A549 (cell line): ENCODE measurements at regions not wholly inside any gene's neighbourhood (a gene's known extent, or its start where the extent isn't known, plus 50 kb on each side); places are given as distances from the start of the nearest gene placed in this dataset.

Experiments used
- ATAC-seq, 2 experiments: fragments of 200-7000 bp in 1 of 2; fragments of >200 bp in 1 of 2; cut with Nextera tagmentation in 1 of 2; cut with Tn5 transposase in 1 of 2; 3 replicates each; pipeline versions ENCODE4 v1.8.0 to v1.9.1; 2018 to 2020; ENCODE audit warnings: mild to moderate bottlenecking in 1 of 2, moderate library complexity in 1 of 2
- CTCF ChIA-PET: fragments of 300-600 bp; sonication (Branson Sonifier 250); formaldehyde crosslinking; extraction: SDS; loops from one replicate; lab custom pipeline; 2021; ENCODE audit warnings: antibody characterized with exemption, inconsistent platforms; lab: Yijun Ruan, JAX
- POLR2A ChIA-PET: fragments of 350-600 bp; formaldehyde crosslinking; extraction: SDS; loops from one replicate; lab custom pipeline; 2021; ENCODE audit warnings: antibody characterized with exemption, inconsistent platforms; lab: Yijun Ruan, JAX
- DNase-seq, 2 experiments: peaks; one replicate each; pipeline versions ENCODE4 v3.0.0 to v3.0.0-alpha.2; 2011 to 2016; ENCODE audit warnings: low read depth in 1 of 2, low spot score in 1 of 2
- FAIRE-seq: peaks from 2 replicates; lab custom pipeline; 2011; peaks lifted over from hg19 to GRCh38; lab: Jason Lieb, UNC
- H3K27ac ChIP-seq, 2 experiments: fragments of >200 bp; sonication (Bioruptor Twin); formaldehyde crosslinking; 3 replicates each; pipeline ENCODE4 v1.5.1; 2016 to 2017
- H3K4me1 ChIP-seq: fragments of >200 bp; sonication (Bioruptor Twin); formaldehyde crosslinking; 3 replicates; pipeline ENCODE4 v1.6.1; 2016
- H3K4me2 ChIP-seq: fragments of >200 bp; sonication (Bioruptor Twin); formaldehyde crosslinking; 3 replicates; pipeline ENCODE4 v1.6.1; 2016
- H3K4me3 ChIP-seq: fragments of >200 bp; sonication (Bioruptor Twin); formaldehyde crosslinking; 3 replicates; pipeline ENCODE4 v1.5.1; 2016
- H3K9me3 ChIP-seq: fragments of >200 bp; sonication (Bioruptor Twin); formaldehyde crosslinking; 3 replicates; pipeline ENCODE4 v1.6.1; 2016
- BCL3 ChIP-seq: fragments of >200 bp; sonication (Bioruptor Twin); formaldehyde crosslinking; IDR thresholded peaks from 3 replicates; pipeline ENCODE4 v1.6.1; 2016
- BHLHE40 ChIP-seq: IDR thresholded peaks from 2 replicates; pipeline ENCODE4 v1.6.1; 2012; ENCODE audit warnings: low read depth, low read length, inconsistent platforms
- CBX2 ChIP-seq: fragments of 200-600 bp; sonication (generic); IDR thresholded peaks from 2 replicates; pipeline ENCODE4 v1.6.1; 2016; ENCODE audit warnings: low read depth, mild to moderate bottlenecking, borderline replicate concordance
- CHD2 ChIP-seq: fragments of 150-350 bp; IDR thresholded peaks from 2 replicates; pipeline ENCODE4 v1.6.1; 2014; ENCODE audit warnings: low read length; ENCODE audit not compliant: partially characterized antibody
- EHF ChIP-seq: fragments of 250-450 bp; sonication (Bioruptor Pico); IDR thresholded peaks from 2 replicates; pipeline ENCODE4 v1.5.0; 2020; ENCODE audit warnings: mild to moderate bottlenecking
- EP300 ChIP-seq, 2 experiments: fragments of >200 bp; sonication (Bioruptor Twin); formaldehyde crosslinking; IDR thresholded peaks; 2 replicates in 1 of 2; 3 replicates in 1 of 2; pipeline ENCODE4 v1.6.1; 2016 to 2017
- HDAC2 ChIP-seq: fragments of 200-600 bp; sonication (generic); IDR thresholded peaks from 2 replicates; pipeline ENCODE4 v1.6.1; 2016
- HEYL ChIP-seq: fragments of 250-450 bp; sonication (Bioruptor Pico); IDR thresholded peaks from 2 replicates; pipeline ENCODE4 v1.8.0; 2021; ENCODE audit warnings: mild to moderate bottlenecking, moderate library complexity
- JUNB ChIP-seq: fragments of >200 bp; sonication (Bioruptor Twin); formaldehyde crosslinking; IDR thresholded peaks from 2 replicates; pipeline ENCODE4 v1.6.1; 2016
- KDM5A ChIP-seq: fragments of 200-600 bp; sonication (generic); IDR thresholded peaks from 2 replicates; pipeline ENCODE4 v1.6.1; 2016; ENCODE audit warnings: antibody characterized with exemption, mild to moderate bottlenecking
- MAFK ChIP-seq: fragments of 450-650 bp; IDR thresholded peaks from 2 replicates; pipeline ENCODE4 v1.6.1; 2014; ENCODE audit not compliant: partially characterized antibody
- MAX ChIP-seq: IDR thresholded peaks from 2 replicates; pipeline ENCODE4 v1.6.1; 2012
- MYC ChIP-seq: IDR thresholded peaks from 2 replicates; pipeline ENCODE4 v1.6.1; 2012; ENCODE audit warnings: mild to moderate bottlenecking, inconsistent platforms, low read length, improper control_type of control experiment, borderline replicate concordance
- NFE2L2 ChIP-seq: fragments of 150-350 bp; conservative IDR thresholded peaks from 2 replicates; pipeline ENCODE4 v1.6.1; 2014; ENCODE audit warnings: low read length
- NR3C1 ChIP-seq: fragments of >200 bp; sonication (Bioruptor Twin); formaldehyde crosslinking; IDR thresholded peaks from 3 replicates; pipeline ENCODE4 v1.6.1; 2017
- POLR2A ChIP-seq: IDR thresholded peaks from 2 replicates; pipeline ENCODE4 v1.6.1; 2012; ENCODE audit warnings: mild to moderate bottlenecking, low read length
- RAD21 ChIP-seq, 2 experiments: fragments of >200 bp in 1 of 2; sonication (Bioruptor Twin) in 1 of 2; formaldehyde crosslinking in 1 of 2; IDR thresholded peaks in 1 of 2; conservative IDR thresholded peaks in 1 of 2; 2 replicates in 1 of 2; 3 replicates in 1 of 2; pipeline ENCODE4 v1.6.1; 2012 to 2018; ENCODE audit warnings: inconsistent platforms in 1 of 2
- REST ChIP-seq: fragments of 200-600 bp; sonication (generic); IDR thresholded peaks from 2 replicates; pipeline ENCODE4 v1.6.1; 2016; ENCODE audit warnings: antibody characterized with exemption, mild to moderate bottlenecking, moderate library complexity
- SMC3 ChIP-seq: fragments of >200 bp; sonication (Bioruptor Twin); formaldehyde crosslinking; IDR thresholded peaks from 3 replicates; pipeline ENCODE4 v1.6.1; 2018; ENCODE audit warnings: inconsistent platforms
- ZC3H11A ChIP-seq: fragments of 450-650 bp; IDR thresholded peaks from 2 replicates; pipeline ENCODE4 v1.6.1; 2014; ENCODE audit warnings: antibody characterized with exemption, mild to moderate bottlenecking
- ZNF302 ChIP-seq: fragments of 250-450 bp; sonication (Bioruptor Pico); IDR thresholded peaks from 2 replicates; pipeline ENCODE4 v1.9.0; 2021; ENCODE audit warnings: inconsistent platforms, mild to moderate bottlenecking, moderate library complexity
- ZSCAN20 ChIP-seq: fragments of 250-450 bp; sonication (Bioruptor Pico); IDR thresholded peaks from 2 replicates; pipeline ENCODE4 v1.8.0; 2022; ENCODE audit warnings: mild to moderate bottlenecking, moderate library complexity
- WGBS: methylation state at CpG from one replicate; pipeline ENCODE4 v1.1.6; 2017; ENCODE audit errors: missing lambda C conversion rate; 5-methylcytosine and 5-hydroxymethylcytosine counted together

GRCh38 chr9:108113596-108113995 lies 624.0 kb upstream of the KLF4 start:
- Histone ChIP-seq H3K9me3 (no peaks in the 10 kb centered on the region), H3K4me2 (no peak overlapping the region), H3K4me3 (no peak overlapping the region), H3K4me1 (peaks cover 14% of the 10 kb centered on the region), H3K27ac (no peak overlapping the region)
- ChIA-PET CTCF (interaction anchor here (1.0 to 1.2 kb wide), 2 partner anchors 20 to 26 kb away, joined by 3 to 4 read pairs; no protein-coding TSS in a partner anchor), POLR2A (no interaction called here)
- no peak for TF ChIP-seq ZNF302 (CRISPR knock-in tag)
- no peak for TF ChIP-seq CHD2
- WGBS: 71% methylated on average over 2 of the region's 2 CpGs
- DNase-seq: no peak
- no peak for FAIRE-seq
- no peak for ATAC-seq

GRCh38 chr9:108109927-108110690 lies 620.5 kb upstream of the KLF4 start:
- Histone ChIP-seq H3K4me2 (no peak overlapping the region), H3K9me3 (no peaks in the 10 kb centered on the region), H3K4me1 (peaks cover 21% of the 10 kb centered on the region), H3K4me3 (no peak overlapping the region), H3K27ac (no peak overlapping the region)
- TF ChIP-seq ZNF302 (CRISPR knock-in tag) (no peak), JUNB (no peak), EP300 (IDR thresholded peaks at IDR 0.05) (no peak)
- ChIA-PET CTCF (interaction anchor here (0.6 kb wide), 1 partner anchor 22 kb away, joined by 3 read pairs; no protein-coding TSS in a partner anchor), POLR2A (no interaction called here)
- WGBS: 85% methylated on average over 5 of the region's 5 CpGs
- ATAC-seq (no peak), FAIRE-seq (no peak), DNase-seq (no peak)

GRCh38 chr9:108108852-108109448 lies 619.4 kb upstream of the KLF4 start:
- Histone ChIP-seq H3K4me3 (no peak overlapping the region), H3K9me3 (no peaks in the 10 kb centered on the region), H3K4me1 (peaks cover 21% of the 10 kb centered on the region), H3K27ac (peak overlapping the region in 1 of 2 experiments; percentile 36; a peak in 2 of 6 replicates), H3K4me2 (peak overlapping the region; percentile 16)
- no peak for FAIRE-seq
- DNase-seq: no peak
- WGBS: 34% methylated on average over 2 of the region's 2 CpGs
- no peak for ATAC-seq
- ChIA-PET POLR2A (no interaction called here), CTCF (no interaction called here)
- TF ChIP-seq MAFK (peak; percentile 99), NFE2L2 (peak; percentile 67), CBX2 (no peak), EHF (CRISPR knock-in tag) (no peak)

- ATAC-seq (no peak), FAIRE-seq (peak; percentile 76), DNase-seq (no peak)
- ChIA-PET POLR2A (no interaction called here), CTCF (no interaction called here)
- WGBS: 91% methylated on average over 4 of the region's 4 CpGs
- Histone ChIP-seq H3K4me3 (no peak overlapping the region), H3K4me1 (peaks cover 21% of the 10 kb centered on the region), H3K9me3 (no peaks in the 10 kb centered on the region), H3K27ac (peak overlapping the region in 1 of 2 experiments; percentile 36; a peak in 2 of 6 replicates), H3K4me2 (peak overlapping the region; percentile 16)
- TF ChIP-seq REST: no peak
- no peak for TF ChIP-seq MYC
- TF ChIP-seq HDAC2: no peak
- TF ChIP-seq JUNB: no peak
- TF ChIP-seq NR3C1: no peak
- TF ChIP-seq POLR2A: no peak
- no peak for TF ChIP-seq SMC3
- TF ChIP-seq HEYL (CRISPR knock-in tag): no peak
- no peak for TF ChIP-seq KDM5A
- no peak for TF ChIP-seq ZC3H11A
- no peak for TF ChIP-seq MAX
- no peak for TF ChIP-seq BHLHE40
- no peak for TF ChIP-seq RAD21 (conservative IDR thresholded peaks at IDR 0.05 in 1 of 2, IDR thresholded peaks at IDR 0.05 in 1 of 2)
- TF ChIP-seq BCL3: no peak
- TF ChIP-seq EP300 (IDR thresholded peaks at IDR 0.05): no peak
- TF ChIP-seq ZSCAN20 (CRISPR knock-in tag): no peak
Measured at GRCh38 chr9:108108280-108108851, 618.8 kb upstream of the KLF4 start.
